HPDE6-E6E7 (cell line): ENCODE measurements at regions not wholly inside any gene's neighbourhood (a gene's known extent, or its start where the extent isn't known, plus 50 kb on each side); places are given as distances from the start of the nearest gene placed in this dataset.

Experiments
- DNase-seq: peaks from one replicate; pipeline ENCODE4 v3.0.0; 2011; ENCODE audit warnings: missing footprints; ENCODE audit errors: extremely low spot score

GRCh38 chr13:73850104-73850873 is 283.9 kb downstream of the KLF12 start:
- DNase-seq = no peak

GRCh38 chr13:73849292-73849691 is 284.9 kb downstream of the KLF12 start:
- DNase-seq = no peak

- DNase-seq = no peak
Measured at GRCh38 chr13:73844986-73845385, 289.2 kb downstream of the KLF12 start.

- DNase-seq = no peak
Measured at GRCh38 chr13:73842626-73843025, 291.6 kb downstream of the KLF12 start.

- no peak for DNase-seq
Measured at GRCh38 chr13:73842184-73842583, 292.0 kb downstream of the KLF12 start.

GRCh38 chr13:73837147-73837546 is 297.1 kb downstream of the KLF12 start:
- DNase-seq = no peak

- peak; percentile 23 for DNase-seq
Measured at GRCh38 chr13:73835138-73835721, 299.0 kb downstream of the KLF12 start.

GRCh38 chr13:73833325-73834070 is 300.7 kb downstream of the KLF12 start:
- DNase-seq = no peak

- no peak for DNase-seq
Measured at GRCh38 chr13:73832825-73833224, 301.4 kb downstream of the KLF12 start.

- DNase-seq = no peak
Measured at GRCh38 chr13:73832128-73832588, 302.0 kb downstream of the KLF12 start.

- DNase-seq = no peak
Measured at GRCh38 chr13:73829416-73829815, 304.8 kb downstream of the KLF12 start.

- DNase-seq = no peak
Measured at GRCh38 chr13:73828811-73829210, 305.4 kb downstream of the KLF12 start.

GRCh38 chr13:73827434-73827833 is 306.8 kb downstream of the KLF12 start:
- no peak for DNase-seq

- DNase-seq = no peak
Measured at GRCh38 chr13:73825143-73825542, 309.1 kb downstream of the KLF12 start.

- DNase-seq = no peak
Measured at GRCh38 chr13:73822668-73823592, 311.3 kb downstream of the KLF12 start.

GRCh38 chr13:73820688-73821087 is 313.5 kb downstream of the KLF12 start:
- DNase-seq = no peak

- no peak for DNase-seq
Measured at GRCh38 chr13:73820285-73820684, 313.9 kb downstream of the KLF12 start.

- DNase-seq = no peak
Measured at GRCh38 chr13:73819711-73820110, 314.5 kb downstream of the KLF12 start.

GRCh38 chr13:73816702-73817101 is 317.5 kb downstream of the KLF12 start:
- DNase-seq = peak; percentile 29

GRCh38 chr13:73815796-73816195 is 318.4 kb downstream of the KLF12 start:
- no peak for DNase-seq

- DNase-seq = no peak
Measured at GRCh38 chr13:73810647-73811046, 323.6 kb downstream of the KLF12 start.

GRCh38 chr13:73809561-73809960 is 324.6 kb downstream of the KLF12 start:
- DNase-seq = peak; percentile 16
